GM23338 (cell line): ENCODE measurements at regions not wholly inside any gene's neighbourhood (a gene's known extent, or its start where the extent isn't known, plus 50 kb on each side); places are given as distances from the start of the nearest gene placed in this dataset.

Experiments used
- ATAC-seq: fragments of 200-7000 bp; cut with Tn5 transposase; 3 replicates; pipeline ENCODE4 v1.9.1; 2020
- DNase-seq: peaks from one replicate; pipeline ENCODE4 v3.0.0-alpha.2; 2015; ENCODE audit warnings: low spot score
- H2AFZ ChIP-seq: fragments of 200-600 bp; sonication (generic); 2 replicates; pipeline ENCODE4 v1.8.0; 2016; ENCODE audit warnings: antibody characterized with exemption, mild to moderate bottlenecking, moderate library complexity
- H3F3A ChIP-seq: fragments of 200-600 bp; sonication (generic); replicated peaks from 2 replicates; pipeline ENCODE4 v1.8.0; 2017; ENCODE audit warnings: antibody characterized with exemption, mixed run types, low read depth
- H3K27ac ChIP-seq: fragments of 200-600 bp; sonication (generic); 2 replicates; pipeline ENCODE4 v1.6.1; 2016; ENCODE audit warnings: low read depth
- H3K27me3 ChIP-seq: fragments of 200-600 bp; sonication (generic); 2 replicates; pipeline ENCODE4 v1.8.0; 2016; ENCODE audit warnings: mild to moderate bottlenecking, mixed run types, moderate library complexity; ENCODE audit not compliant: insufficient read depth
- H3K36me3 ChIP-seq: fragments of 200-600 bp; sonication (generic); 2 replicates; pipeline ENCODE4 v1.8.0; 2016; ENCODE audit warnings: mild to moderate bottlenecking; ENCODE audit not compliant: insufficient read depth
- H3K4me1 ChIP-seq: fragments of 200-600 bp; sonication (generic); 2 replicates; pipeline ENCODE4 v1.8.0; 2016; ENCODE audit warnings: mild to moderate bottlenecking, moderate library complexity; ENCODE audit not compliant: insufficient read depth
- H3K4me2 ChIP-seq: fragments of 200-600 bp; sonication (generic); 2 replicates; pipeline ENCODE4 v1.7.1; 2017; ENCODE audit warnings: mixed run types
- H3K4me3 ChIP-seq: fragments of 200-600 bp; sonication (generic); 2 replicates; pipeline ENCODE4 v1.6.1; 2016; ENCODE audit warnings: mixed run types
- H3K79me2 ChIP-seq: fragments of 200-600 bp; sonication (generic); replicated peaks from 2 replicates; pipeline ENCODE4 v1.8.0; 2017; ENCODE audit warnings: mild to moderate bottlenecking; ENCODE audit not compliant: insufficient read depth
- H3K9me2 ChIP-seq: fragments of 200-600 bp; sonication (generic); 2 replicates; pipeline ENCODE4 v1.8.0; 2017; ENCODE audit not compliant: insufficient read depth
- H4K20me1 ChIP-seq: fragments of 200-600 bp; sonication (generic); replicated peaks from 2 replicates; pipeline ENCODE4 v1.8.0; 2017; ENCODE audit warnings: mild to moderate bottlenecking; ENCODE audit not compliant: insufficient read depth
- H3K27ac Mint-ChIP-seq: 2 replicates; pipeline ENCODE4 v1.8.0; 2020; ENCODE audit warnings: inconsistent platforms, mild to moderate bottlenecking, moderate library complexity, mixed read lengths
- H3K27me3 Mint-ChIP-seq: 3 replicates; pipeline ENCODE4 v1.8.0; 2022; ENCODE audit warnings: low read depth, mild to moderate bottlenecking, moderate library complexity, mixed read lengths, inconsistent platforms; ENCODE audit not compliant: insufficient read depth, poor library complexity
- H3K36me3 Mint-ChIP-seq: 3 replicates; pipeline ENCODE4 v1.8.0; 2021; ENCODE audit warnings: low read depth, mild to moderate bottlenecking, inconsistent platforms, moderate library complexity, mixed read lengths
- H3K4me1 Mint-ChIP-seq: 3 replicates; pipeline ENCODE4 v1.8.0; 2020; ENCODE audit warnings: mild to moderate bottlenecking, inconsistent platforms, mixed read lengths
- H3K4me3 Mint-ChIP-seq: 3 replicates; pipeline ENCODE4 v1.8.0; 2021; ENCODE audit warnings: moderate library complexity, mild to moderate bottlenecking, inconsistent platforms, mixed read lengths
- H3K9me3 Mint-ChIP-seq: 3 replicates; pipeline ENCODE4 v1.8.0; 2020; ENCODE audit warnings: moderate library complexity, mild to moderate bottlenecking, inconsistent platforms, mixed read lengths
- EZH2 ChIP-seq: fragments of 200-600 bp; sonication (generic); IDR thresholded peaks from one replicate; pipeline ENCODE4 v1.8.0; 2017; ENCODE audit warnings: antibody characterized with exemption, mild to moderate bottlenecking, low read depth; ENCODE audit not compliant: unreplicated experiment
- REST ChIP-seq: IDR thresholded peaks from one replicate; pipeline ENCODE4 v1.6.1; 2018; ENCODE audit warnings: antibody characterized with exemption; ENCODE audit not compliant: unreplicated experiment
- ZNF114 ChIP-seq: fragments of 250-450 bp; sonication (Bioruptor Pico); IDR thresholded peaks from 2 replicates; pipeline ENCODE4 v1.5.0; 2020; ENCODE audit warnings: mild to moderate bottlenecking, moderate library complexity
- TF ChIP-seq, protein P1 (sequence below): IDR thresholded peaks from 2 replicates; pipeline ENCODE4 v1.6.1; 2016; ENCODE audit warnings: antibody characterized with exemption
- TF ChIP-seq, protein P2 (sequence below), 2 experiments: fragments of 200-600 bp in 1 of 2; sonication (generic) in 1 of 2; conservative IDR thresholded peaks; 2 replicates each; pipeline versions ENCODE4 v1.5.1 to v1.6.1; 2016 to 2017; ENCODE audit warnings: antibody characterized with exemption in 2 of 2, low read depth in 2 of 2, mild to moderate bottlenecking in 2 of 2, moderate library complexity in 1 of 2
- TF ChIP-seq, protein P3 (sequence below): fragments of 250-450 bp; sonication (Bioruptor Pico); IDR thresholded peaks from 2 replicates; pipeline ENCODE4 v1.5.0; 2020; ENCODE audit warnings: mild to moderate bottlenecking, moderate library complexity

- no peak for TF ChIP-seq ZNF114 (CRISPR knock-in tag)
- TF ChIP-seq, protein P1, sequence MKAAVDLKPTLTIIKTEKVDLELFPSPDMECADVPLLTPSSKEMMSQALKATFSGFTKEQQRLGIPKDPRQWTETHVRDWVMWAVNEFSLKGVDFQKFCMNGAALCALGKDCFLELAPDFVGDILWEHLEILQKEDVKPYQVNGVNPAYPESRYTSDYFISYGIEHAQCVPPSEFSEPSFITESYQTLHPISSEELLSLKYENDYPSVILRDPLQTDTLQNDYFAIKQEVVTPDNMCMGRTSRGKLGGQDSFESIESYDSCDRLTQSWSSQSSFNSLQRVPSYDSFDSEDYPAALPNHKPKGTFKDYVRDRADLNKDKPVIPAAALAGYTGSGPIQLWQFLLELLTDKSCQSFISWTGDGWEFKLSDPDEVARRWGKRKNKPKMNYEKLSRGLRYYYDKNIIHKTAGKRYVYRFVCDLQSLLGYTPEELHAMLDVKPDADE = no peak
- no peak for TF ChIP-seq EZH2
- TF ChIP-seq REST = no peak
- TF ChIP-seq, protein P2, sequence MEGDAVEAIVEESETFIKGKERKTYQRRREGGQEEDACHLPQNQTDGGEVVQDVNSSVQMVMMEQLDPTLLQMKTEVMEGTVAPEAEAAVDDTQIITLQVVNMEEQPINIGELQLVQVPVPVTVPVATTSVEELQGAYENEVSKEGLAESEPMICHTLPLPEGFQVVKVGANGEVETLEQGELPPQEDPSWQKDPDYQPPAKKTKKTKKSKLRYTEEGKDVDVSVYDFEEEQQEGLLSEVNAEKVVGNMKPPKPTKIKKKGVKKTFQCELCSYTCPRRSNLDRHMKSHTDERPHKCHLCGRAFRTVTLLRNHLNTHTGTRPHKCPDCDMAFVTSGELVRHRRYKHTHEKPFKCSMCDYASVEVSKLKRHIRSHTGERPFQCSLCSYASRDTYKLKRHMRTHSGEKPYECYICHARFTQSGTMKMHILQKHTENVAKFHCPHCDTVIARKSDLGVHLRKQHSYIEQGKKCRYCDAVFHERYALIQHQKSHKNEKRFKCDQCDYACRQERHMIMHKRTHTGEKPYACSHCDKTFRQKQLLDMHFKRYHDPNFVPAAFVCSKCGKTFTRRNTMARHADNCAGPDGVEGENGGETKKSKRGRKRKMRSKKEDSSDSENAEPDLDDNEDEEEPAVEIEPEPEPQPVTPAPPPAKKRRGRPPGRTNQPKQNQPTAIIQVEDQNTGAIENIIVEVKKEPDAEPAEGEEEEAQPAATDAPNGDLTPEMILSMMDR (conservative IDR thresholded peaks at IDR 0.05; ENCODE audit: low read depth in 2 of 2) = no peak
These were observed 252.7 kb upstream of the IL12B start (continued) for GRCh38 chr5:159582756-159583541.

DNA sequence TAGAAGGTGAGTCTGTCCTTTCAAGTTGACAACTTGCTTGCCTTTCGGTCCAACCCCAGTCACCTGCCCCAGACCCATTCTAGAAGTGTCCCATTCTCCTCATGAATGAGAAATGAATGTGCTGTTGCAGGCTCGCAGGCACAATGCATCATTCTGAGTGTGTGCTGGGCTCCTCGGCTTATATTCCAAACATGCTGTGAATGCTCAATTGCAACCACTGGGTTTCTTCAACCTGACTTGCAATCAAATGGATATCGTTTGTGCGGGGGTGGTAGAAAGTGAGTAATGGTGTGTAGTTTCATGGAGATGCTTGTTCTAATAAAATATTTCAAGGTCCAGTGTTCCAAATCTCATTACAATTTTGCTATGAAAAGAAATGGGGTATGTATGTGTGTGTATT is 256.6 kb upstream of the IL12B start:
- DNase-seq (no peak), ATAC-seq (no peak)
- Histone ChIP-seq H3K4me3 (no peak overlapping the region), H3K9me2 (peaks cover 3% of the 10 kb centered on the region; the same call in 1 of the 2 replicates), H3K27me3 (no peaks in the 10 kb centered on the region), H3K79me2 (no peaks in the 10 kb centered on the region), H3K27ac (no peak overlapping the region), H3K4me1 (peaks cover 2% of the 10 kb centered on the region; the same call in 1 of the 2 replicates), H2AFZ (no peak overlapping the region), H3K36me3 (no peaks in the 10 kb centered on the region), H4K20me1 (no peaks in the 10 kb centered on the region), H3F3A (no peaks in the 10 kb centered on the region), H3K4me2 (no peak overlapping the region)
- Mint-ChIP-seq H3K27ac (no peak overlapping the region), H3K36me3 (no peaks in the 10 kb centered on the region), H3K4me3 (no peak overlapping the region), H3K27me3 (no peaks in the 10 kb centered on the region), H3K9me3 (peaks cover 2% of the 10 kb centered on the region; the same call in 1 of the 3 replicates), H3K4me1 (no peaks in the 10 kb centered on the region)
- no peak for TF ChIP-seq ZNF114 (CRISPR knock-in tag)
- TF ChIP-seq, protein P3, sequence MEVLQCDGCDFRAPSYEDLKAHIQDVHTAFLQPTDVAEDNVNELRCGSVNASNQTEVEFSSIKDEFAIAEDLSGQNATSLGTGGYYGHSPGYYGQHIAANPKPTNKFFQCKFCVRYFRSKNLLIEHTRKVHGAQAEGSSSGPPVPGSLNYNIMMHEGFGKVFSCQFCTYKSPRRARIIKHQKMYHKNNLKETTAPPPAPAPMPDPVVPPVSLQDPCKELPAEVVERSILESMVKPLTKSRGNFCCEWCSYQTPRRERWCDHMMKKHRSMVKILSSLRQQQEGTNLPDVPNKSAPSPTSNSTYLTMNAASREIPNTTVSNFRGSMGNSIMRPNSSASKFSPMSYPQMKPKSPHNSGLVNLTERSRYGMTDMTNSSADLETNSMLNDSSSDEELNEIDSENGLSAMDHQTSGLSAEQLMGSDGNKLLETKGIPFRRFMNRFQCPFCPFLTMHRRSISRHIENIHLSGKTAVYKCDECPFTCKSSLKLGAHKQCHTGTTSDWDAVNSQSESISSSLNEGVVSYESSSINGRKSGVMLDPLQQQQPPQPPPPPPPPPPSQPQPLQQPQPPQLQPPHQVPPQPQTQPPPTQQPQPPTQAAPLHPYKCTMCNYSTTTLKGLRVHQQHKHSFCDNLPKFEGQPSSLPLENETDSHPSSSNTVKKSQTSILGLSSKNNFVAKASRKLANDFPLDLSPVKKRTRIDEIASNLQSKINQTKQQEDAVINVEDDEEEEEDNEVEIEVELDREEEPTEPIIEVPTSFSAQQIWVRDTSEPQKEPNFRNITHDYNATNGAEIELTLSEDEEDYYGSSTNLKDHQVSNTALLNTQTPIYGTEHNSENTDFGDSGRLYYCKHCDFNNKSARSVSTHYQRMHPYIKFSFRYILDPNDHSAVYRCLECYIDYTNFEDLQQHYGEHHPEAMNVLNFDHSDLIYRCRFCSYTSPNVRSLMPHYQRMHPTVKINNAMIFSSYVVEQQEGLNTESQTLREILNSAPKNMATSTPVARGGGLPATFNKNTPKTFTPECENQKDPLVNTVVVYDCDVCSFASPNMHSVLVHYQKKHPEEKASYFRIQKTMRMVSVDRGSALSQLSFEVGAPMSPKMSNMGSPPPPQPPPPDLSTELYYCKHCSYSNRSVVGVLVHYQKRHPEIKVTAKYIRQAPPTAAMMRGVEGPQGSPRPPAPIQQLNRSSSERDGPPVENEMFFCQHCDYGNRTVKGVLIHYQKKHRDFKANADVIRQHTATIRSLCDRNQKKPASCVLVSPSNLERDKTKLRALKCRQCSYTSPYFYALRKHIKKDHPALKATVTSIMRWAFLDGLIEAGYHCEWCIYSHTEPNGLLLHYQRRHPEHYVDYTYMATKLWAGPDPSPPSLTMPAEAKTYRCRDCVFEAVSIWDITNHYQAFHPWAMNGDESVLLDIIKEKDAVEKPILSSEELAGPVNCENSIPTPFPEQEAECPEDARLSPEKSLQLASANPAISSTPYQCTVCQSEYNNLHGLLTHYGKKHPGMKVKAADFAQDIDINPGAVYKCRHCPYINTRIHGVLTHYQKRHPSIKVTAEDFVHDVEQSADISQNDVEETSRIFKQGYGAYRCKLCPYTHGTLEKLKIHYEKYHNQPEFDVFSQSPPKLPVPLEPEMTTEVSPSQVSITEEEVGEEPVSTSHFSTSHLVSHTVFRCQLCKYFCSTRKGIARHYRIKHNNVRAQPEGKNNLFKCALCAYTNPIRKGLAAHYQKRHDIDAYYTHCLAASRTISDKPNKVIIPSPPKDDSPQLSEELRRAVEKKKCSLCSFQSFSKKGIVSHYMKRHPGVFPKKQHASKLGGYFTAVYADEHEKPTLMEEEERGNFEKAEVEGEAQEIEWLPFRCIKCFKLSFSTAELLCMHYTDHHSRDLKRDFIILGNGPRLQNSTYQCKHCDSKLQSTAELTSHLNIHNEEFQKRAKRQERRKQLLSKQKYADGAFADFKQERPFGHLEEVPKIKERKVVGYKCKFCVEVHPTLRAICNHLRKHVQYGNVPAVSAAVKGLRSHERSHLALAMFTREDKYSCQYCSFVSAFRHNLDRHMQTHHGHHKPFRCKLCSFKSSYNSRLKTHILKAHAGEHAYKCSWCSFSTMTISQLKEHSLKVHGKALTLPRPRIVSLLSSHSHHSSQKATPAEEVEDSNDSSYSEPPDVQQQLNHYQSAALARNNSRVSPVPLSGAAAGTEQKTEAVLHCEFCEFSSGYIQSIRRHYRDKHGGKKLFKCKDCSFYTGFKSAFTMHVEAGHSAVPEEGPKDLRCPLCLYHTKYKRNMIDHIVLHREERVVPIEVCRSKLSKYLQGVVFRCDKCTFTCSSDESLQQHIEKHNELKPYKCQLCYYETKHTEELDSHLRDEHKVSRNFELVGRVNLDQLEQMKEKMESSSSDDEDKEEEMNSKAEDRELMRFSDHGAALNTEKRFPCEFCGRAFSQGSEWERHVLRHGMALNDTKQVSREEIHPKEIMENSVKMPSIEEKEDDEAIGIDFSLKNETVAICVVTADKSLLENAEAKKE (CRISPR knock-in tag) = no peak
- TF ChIP-seq REST = no peak
